Aorta (tissue), 5 donors: ENCODE measurements at regions not wholly inside any gene's neighbourhood (a gene's known extent, or its start where the extent isn't known, plus 50 kb on each side); places are given as distances from the start of the nearest gene placed in this dataset.

Source experiments
- ATAC-seq: fragments of 200-7000 bp; cut with Tn5 transposase; one replicate; pipeline ENCODE4 v1.9.1; 2022; ENCODE audit warnings: moderate library complexity; ENCODE audit not compliant: low FRiP score
- DNase-seq, 2 donors: peaks; one replicate each; pipeline ENCODE4 v3.0.0-alpha.2; 2020
- H3K27ac ChIP-seq, 2 donors: one replicate each; pipeline ENCODE4 v1.5.1; 2013; ENCODE audit warnings: low read length in 2 of 2, mild to moderate bottlenecking in 2 of 2, moderate library complexity in 2 of 2, control low read depth in 1 of 2, inconsistent platforms in 1 of 2, low read depth in 1 of 2
- H3K27me3 ChIP-seq, 2 donors: one replicate each; pipeline ENCODE4 v1.6.1; 2013; ENCODE audit warnings: control low read depth in 1 of 2, low read length in 1 of 2, mild to moderate bottlenecking in 1 of 2, moderate library complexity in 1 of 2; ENCODE audit not compliant: insufficient read depth in 2 of 2, control insufficient read depth in 1 of 2
- H3K36me3 ChIP-seq, 2 donors: one replicate each; pipeline ENCODE4 v1.6.1; 2013; ENCODE audit warnings: control low read depth in 1 of 2, low read length in 1 of 2, mild to moderate bottlenecking in 1 of 2; ENCODE audit not compliant: insufficient read depth in 2 of 2, control insufficient read depth in 1 of 2
- H3K4me1 ChIP-seq, 2 donors: one replicate each; pipeline ENCODE4 v1.6.1; 2013; ENCODE audit warnings: low read length in 2 of 2, control low read depth in 1 of 2, mild to moderate bottlenecking in 1 of 2, moderate library complexity in 1 of 2; ENCODE audit not compliant: insufficient read depth in 2 of 2, control insufficient read depth in 1 of 2
- H3K4me3 ChIP-seq, 2 donors: one replicate each; pipeline ENCODE4 v1.5.1; 2013; ENCODE audit warnings: low read length in 2 of 2, control low read depth in 1 of 2, mild to moderate bottlenecking in 1 of 2
- H3K9me3 ChIP-seq: one replicate; pipeline ENCODE4 v1.6.1; 2013; ENCODE audit warnings: mild to moderate bottlenecking, low read length; ENCODE audit not compliant: control insufficient read depth
- WGBS, 2 donors: extraction: QIAGEN DNeasy Blood & Tissue Kit; methylation state at CpG; one replicate each; pipeline ENCODE4 v1.1.7; 2013; 5-methylcytosine and 5-hydroxymethylcytosine counted together
- intact Hi-C, 2 donors: fragments of 100-400 bp; cut with DNase I; formaldehyde crosslinking; loops; one replicate each; pipeline versions ENCODE4 v1.14.2 to v1.15.0; 2022
- donor health status: healthy with polysubstance abuse.
- donor health status: Bipolar disorder and iron deficiency.
- donor health status: DM: no; HTN: no; CAD: no.
- donor health status: DM: no; HTN: no; CAD: no.
- donor health status: DM: yes; HTN: yes; CAD: no.

- no peaks in the 10 kb centered on the region for H3K27me3 ChIP-seq
- 37 to 46% methylated on average over 3 of the region's 3 CpGs for WGBS, 2 donors
- no peaks in the 10 kb centered on the region for H3K9me3 ChIP-seq
- intact Hi-C loops, result no loop called here
- ATAC-seq, result no peak
- H3K36me3 ChIP-seq, result no peaks in the 10 kb centered on the region
- H3K4me3 ChIP-seq, result no peak overlapping the region
- no peaks in the 10 kb centered on the region for H3K4me1 ChIP-seq
- DNase-seq, result no peak
- no peak overlapping the region for H3K27ac ChIP-seq
Observed at GRCh38 chr9:20111173-20111843, 322.5 kb upstream of the SLC24A2 start.

- DNase-seq (no peak), ATAC-seq (no peak)
- 76 to 82% methylated on average over 5 of the region's 5 CpGs for WGBS, 2 donors
- intact Hi-C loops, result no loop called here
- Histone ChIP-seq H3K36me3 (no peaks in the 10 kb centered on the region), H3K4me1 (no peaks in the 10 kb centered on the region), H3K27ac (no peak overlapping the region), H3K4me3 (no peak overlapping the region), H3K27me3 (no peaks in the 10 kb centered on the region), H3K9me3 (no peaks in the 10 kb centered on the region)
Observed at GRCh38 chr9:20095430-20096092, 306.7 kb upstream of the SLC24A2 start.

GRCh38 chr9:20092561-20092960, 303.7 kb upstream of the SLC24A2 start:
- DNase-seq, result no peak
- 84% methylated on average over 1 of the region's 1 CpG for WGBS, 2 donors
- H3K27ac ChIP-seq, result no peak overlapping the region

GRCh38 chr9:20087481-20087880, 298.6 kb upstream of the SLC24A2 start:
- peaks cover 0 to 1% of the 10 kb centered on the region in 2 donors for H3K27me3 ChIP-seq
- ATAC-seq (no peak), DNase-seq (no peak)
- 67 to 70% methylated on average over 1 of the region's 1 CpG for WGBS, 2 donors
- H3K36me3 ChIP-seq, result no peaks in the 10 kb centered on the region
- H3K4me3 ChIP-seq, result no peak overlapping the region
- H3K27ac ChIP-seq, result no peak overlapping the region
- H3K9me3 ChIP-seq, result no peaks in the 10 kb centered on the region
- intact Hi-C loops, result no loop called here
- H3K4me1 ChIP-seq, result no peaks in the 10 kb centered on the region

More at GRCh38 chr9:20092561-20092960, 303.7 kb upstream of the SLC24A2 start:
- intact Hi-C loops, result no loop called here
- Histone ChIP-seq H3K9me3 (no peaks in the 10 kb centered on the region), H3K27me3 (no peaks in the 10 kb centered on the region), H3K4me1 (no peaks in the 10 kb centered on the region), H3K36me3 (no peaks in the 10 kb centered on the region), H3K4me3 (no peak overlapping the region)
- ATAC-seq, result no peak

GRCh38 chr9:20085842-20086241, 297.0 kb upstream of the SLC24A2 start:
- ATAC-seq (no peak), DNase-seq (no peak)
- H3K27ac ChIP-seq, result no peak overlapping the region
- no peaks in the 10 kb centered on the region for H3K9me3 ChIP-seq
- H3K4me1 ChIP-seq, result no peaks in the 10 kb centered on the region
- H3K27me3 ChIP-seq, result peaks cover 0 to 1% of the 10 kb centered on the region in 2 donors
- WGBS, 2 donors, result 57 to 61% methylated on average over 1 of the region's 1 CpG
- H3K4me3 ChIP-seq, result no peak overlapping the region
- H3K36me3 ChIP-seq, result no peaks in the 10 kb centered on the region
- intact Hi-C loops, result no loop called here

- Histone ChIP-seq H3K4me1 (no peaks in the 10 kb centered on the region), H3K9me3 (no peaks in the 10 kb centered on the region), H3K4me3 (no peak overlapping the region), H3K27ac (no peak overlapping the region), H3K36me3 (no peaks in the 10 kb centered on the region), H3K27me3 (peaks cover 0 to 1% of the 10 kb centered on the region in 2 donors)
- WGBS, 2 donors, result 15 to 39% methylated on average over 2 of the region's 2 CpGs
- DNase-seq (no peak), ATAC-seq (no peak)
- intact Hi-C loops, result no loop called here
Observed at GRCh38 chr9:20084125-20084524, 295.3 kb upstream of the SLC24A2 start.

- no peaks in the 10 kb centered on the region for H3K9me3 ChIP-seq
- H3K4me1 ChIP-seq, result no peaks in the 10 kb centered on the region
- H3K36me3 ChIP-seq, result no peaks in the 10 kb centered on the region
- 71 to 77% methylated on average over 4 of the region's 4 CpGs for WGBS, 2 donors
- ATAC-seq, result no peak
- H3K27me3 ChIP-seq, result peaks cover 0 to 1% of the 10 kb centered on the region in 2 donors
- no peak for DNase-seq
- no peak overlapping the region for H3K27ac ChIP-seq
- intact Hi-C loops, result no loop called here
- H3K4me3 ChIP-seq, result no peak overlapping the region
Observed at GRCh38 chr9:20083390-20083789, 294.6 kb upstream of the SLC24A2 start.

GRCh38 chr9:20082831-20083230, 294.0 kb upstream of the SLC24A2 start:
- H3K4me1 ChIP-seq, result no peaks in the 10 kb centered on the region
- H3K27ac ChIP-seq, result no peak overlapping the region
- H3K27me3 ChIP-seq, result peaks cover 0 to 1% of the 10 kb centered on the region in 2 donors
- no peak overlapping the region for H3K4me3 ChIP-seq
- DNase-seq (no peak), ATAC-seq (no peak)
- H3K36me3 ChIP-seq, result no peaks in the 10 kb centered on the region
- intact Hi-C loops, result no loop called here
- no peaks in the 10 kb centered on the region for H3K9me3 ChIP-seq
- WGBS, 2 donors, result 0 to 38% methylated on average over 1 of the region's 1 CpG

GRCh38 chr9:20082406-20082805, 293.6 kb upstream of the SLC24A2 start:
- intact Hi-C loops, result no loop called here
- Histone ChIP-seq H3K9me3 (no peaks in the 10 kb centered on the region), H3K27ac (no peak overlapping the region), H3K4me3 (no peak overlapping the region), H3K27me3 (peaks cover 0 to 1% of the 10 kb centered on the region in 2 donors), H3K36me3 (no peaks in the 10 kb centered on the region), H3K4me1 (no peaks in the 10 kb centered on the region)
- ATAC-seq (no peak), DNase-seq (no peak)
- 67 to 79% methylated on average over 3 of the region's 3 CpGs for WGBS, 2 donors
